OCI-LY1 (cell line): ENCODE measurements at regions not wholly inside any gene's neighbourhood (a gene's known extent, or its start where the extent isn't known, plus 50 kb on each side); places are given as distances from the start of the nearest gene placed in this dataset.

Experiments used
- EZH2 ChIP-seq: fragments of 200-600 bp; sonication (generic), shearing (Covaris generic); IDR thresholded peaks from 2 replicates; pipeline ENCODE4 v1.8.0; 2017; ENCODE audit warnings: borderline replicate concordance, mixed run types, mild to moderate bottlenecking, antibody characterized with exemption, low read length, moderate library complexity, mixed read lengths
- TF ChIP-seq, protein P1 (sequence below): fragments of 200-600 bp; sonication (generic), shearing (Covaris generic); IDR thresholded peaks from 2 replicates; pipeline ENCODE4 v1.5.1; 2017; ENCODE audit warnings: mild to moderate bottlenecking, antibody characterized with exemption, low read length, moderate library complexity, mixed read lengths

DNA sequence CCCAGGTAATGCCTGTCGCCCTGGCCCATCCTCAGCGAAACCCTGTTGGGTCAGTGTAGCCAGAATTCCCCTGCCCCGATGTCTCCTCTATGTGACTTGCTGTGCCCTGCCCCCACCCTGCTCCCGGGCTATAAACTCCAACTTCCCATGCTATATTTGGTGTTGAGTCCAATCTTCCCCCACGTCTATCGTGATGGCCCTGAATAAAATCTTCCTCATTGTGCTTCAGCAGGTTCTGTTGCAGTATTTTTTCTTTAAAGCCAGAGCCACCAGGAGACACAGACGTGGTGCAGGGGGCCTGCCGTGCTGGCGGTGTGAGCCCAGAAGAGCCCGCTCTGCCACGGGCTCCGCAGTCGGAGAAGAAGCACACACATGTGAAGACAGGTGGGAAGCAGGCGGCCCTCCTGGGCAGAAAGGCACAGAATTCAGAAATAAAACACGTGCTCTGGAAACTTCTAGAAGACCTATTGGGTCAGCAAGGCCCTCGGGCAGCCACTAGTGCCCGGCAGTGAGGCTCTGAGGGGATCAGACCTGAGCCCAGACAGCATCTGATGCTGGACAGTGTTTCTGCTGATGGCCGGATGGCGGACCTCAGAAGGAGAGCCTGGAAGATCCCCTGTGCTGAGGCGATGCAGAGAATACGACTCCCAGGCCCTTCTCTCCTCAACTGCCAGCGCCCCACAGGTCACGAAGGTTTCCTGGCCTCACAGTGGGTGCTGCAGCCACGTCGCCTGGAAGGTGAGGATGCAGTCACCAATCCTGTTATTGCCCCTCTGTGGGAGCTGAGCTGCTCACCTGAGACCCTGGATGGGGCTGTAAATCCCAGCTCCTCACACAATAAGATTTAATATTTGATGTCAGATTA is 501.9 kb downstream of the BRD1 start:
- TF ChIP-seq, protein P1, sequence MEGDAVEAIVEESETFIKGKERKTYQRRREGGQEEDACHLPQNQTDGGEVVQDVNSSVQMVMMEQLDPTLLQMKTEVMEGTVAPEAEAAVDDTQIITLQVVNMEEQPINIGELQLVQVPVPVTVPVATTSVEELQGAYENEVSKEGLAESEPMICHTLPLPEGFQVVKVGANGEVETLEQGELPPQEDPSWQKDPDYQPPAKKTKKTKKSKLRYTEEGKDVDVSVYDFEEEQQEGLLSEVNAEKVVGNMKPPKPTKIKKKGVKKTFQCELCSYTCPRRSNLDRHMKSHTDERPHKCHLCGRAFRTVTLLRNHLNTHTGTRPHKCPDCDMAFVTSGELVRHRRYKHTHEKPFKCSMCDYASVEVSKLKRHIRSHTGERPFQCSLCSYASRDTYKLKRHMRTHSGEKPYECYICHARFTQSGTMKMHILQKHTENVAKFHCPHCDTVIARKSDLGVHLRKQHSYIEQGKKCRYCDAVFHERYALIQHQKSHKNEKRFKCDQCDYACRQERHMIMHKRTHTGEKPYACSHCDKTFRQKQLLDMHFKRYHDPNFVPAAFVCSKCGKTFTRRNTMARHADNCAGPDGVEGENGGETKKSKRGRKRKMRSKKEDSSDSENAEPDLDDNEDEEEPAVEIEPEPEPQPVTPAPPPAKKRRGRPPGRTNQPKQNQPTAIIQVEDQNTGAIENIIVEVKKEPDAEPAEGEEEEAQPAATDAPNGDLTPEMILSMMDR = no peak
- TF ChIP-seq EZH2 = no peak
